CD4-positive, alpha-beta T cell (primary cell): ENCODE measurements at regions not wholly inside any gene's neighbourhood (a gene's known extent, or its start where the extent isn't known, plus 50 kb on each side); places are given as distances from the start of the nearest gene placed in this dataset.

Experiments used
- ATAC-seq: fragments of 200-7000 bp; cut with Tn5 transposase; one replicate; pipeline ENCODE4 v1.10.0; 2022; ENCODE audit warnings: mild to moderate bottlenecking; ENCODE audit not compliant: poor library complexity
- CTCF ChIA-PET: fragments of 350-600 bp; sonication (Branson Sonifier 250); formaldehyde crosslinking; loops from one replicate; lab custom pipeline; 2021; ENCODE audit warnings: antibody characterized with exemption, inconsistent platforms; lab: Charles Lee
- POLR2A ChIA-PET: fragments of 350-600 bp; sonication (Branson Sonifier 250); formaldehyde crosslinking; loops from one replicate; lab custom pipeline; 2021; ENCODE audit warnings: antibody characterized with exemption, inconsistent platforms; lab: Charles Lee
- DNase-seq, 14 experiments: peaks; one replicate each; pipeline ENCODE4 v3.0.0-alpha.2; 2013 to 2020; ENCODE audit warnings: mixed read lengths in 2 of 14
- H3K27ac ChIP-seq, 2 donors: one replicate each; pipeline versions ENCODE4 v1.5.1 to v1.7.0; 2013; ENCODE audit warnings: low read length in 2 of 2, low read depth in 1 of 2, mild to moderate bottlenecking in 1 of 2
- H3K27me3 ChIP-seq, 2 experiments: 1 replicate in 1 of 2; 2 replicates in 1 of 2; pipeline versions ENCODE4 v1.6.1 to v1.7.0; 2013; ENCODE audit warnings: low read length in 2 of 2, control low read depth in 1 of 2, mild to moderate bottlenecking in 1 of 2, moderate library complexity in 1 of 2; ENCODE audit not compliant: insufficient read depth in 2 of 2, control insufficient read depth in 1 of 2
- H3K36me3 ChIP-seq: one replicate; pipeline ENCODE4 v1.6.1; 2013; ENCODE audit warnings: low read length, control low read depth; ENCODE audit not compliant: insufficient read depth
- H3K4me1 ChIP-seq: one replicate; pipeline ENCODE4 v1.6.1; 2013; ENCODE audit warnings: low read length, control low read depth; ENCODE audit not compliant: insufficient read depth
- H3K4me3 ChIP-seq: one replicate; pipeline ENCODE4 v1.5.1; 2013; ENCODE audit warnings: mild to moderate bottlenecking, low read length, moderate library complexity
- H3K9me3 ChIP-seq, 2 experiments: 1 replicate in 1 of 2; 2 replicates in 1 of 2; pipeline versions ENCODE4 v1.6.1 to v1.7.0; 2013; ENCODE audit warnings: low read length in 2 of 2, mild to moderate bottlenecking in 2 of 2, control low read depth in 1 of 2, moderate library complexity in 1 of 2; ENCODE audit not compliant: control insufficient read depth in 1 of 2, insufficient read depth in 1 of 2
- H3K27ac Mint-ChIP-seq: one replicate; pipeline ENCODE4 v1.8.0; 2020; ENCODE audit warnings: mixed read lengths
- H3K27me3 Mint-ChIP-seq: one replicate; pipeline ENCODE4 v1.8.0; 2021; ENCODE audit warnings: mixed read lengths
- H3K36me3 Mint-ChIP-seq: one replicate; pipeline ENCODE4 v1.8.0; 2021; ENCODE audit warnings: low read depth, mixed read lengths
- H3K4me1 Mint-ChIP-seq: one replicate; pipeline ENCODE4 v1.8.0; 2021; ENCODE audit warnings: low read depth, mixed read lengths
- H3K4me3 Mint-ChIP-seq: one replicate; pipeline ENCODE4 v1.8.0; 2020; ENCODE audit warnings: mild to moderate bottlenecking, mixed read lengths
- H3K9me3 Mint-ChIP-seq: one replicate; pipeline ENCODE4 v1.8.0; 2020; ENCODE audit warnings: mixed read lengths
- CTCF ChIP-seq: fragments of 200-600 bp; IDR thresholded peaks from one replicate; pipeline ENCODE4 v1.8.0; 2022; ENCODE audit warnings: antibody characterized with exemption, mild to moderate bottlenecking
- intact Hi-C, 2 experiments: fragments of 100-400 bp; cut with DNase I in 1 of 2; cut with micrococcal nuclease in 1 of 2; formaldehyde crosslinking; loops; one replicate each; pipeline versions ENCODE4 v1.15.1 to v1.9.0; 2023 to 2025; cut with DNase I, micrococcal nuclease

- Mint-ChIP-seq H3K36me3 (no peaks in the 10 kb centered on the region), H3K27ac (no peak overlapping the region), H3K4me1 (no peaks in the 10 kb centered on the region), H3K4me3 (no peak overlapping the region), H3K9me3 (no peaks in the 10 kb centered on the region), H3K27me3 (no peaks in the 10 kb centered on the region)
- CTCF ChIA-PET, result no interaction called here
- no peaks in the 10 kb centered on the region for H3K36me3 ChIP-seq
- no peak for TF ChIP-seq CTCF
- no peaks in the 10 kb centered on the region for H3K27me3 ChIP-seq
- H3K4me3 ChIP-seq, result no peak overlapping the region
- no peaks in the 10 kb centered on the region for H3K4me1 ChIP-seq
- no peak for ATAC-seq
- DNase-seq, result no peak
- intact Hi-C loops, result no loop called here
- H3K27ac ChIP-seq, result no peak overlapping the region
- no peaks in the 10 kb centered on the region for H3K9me3 ChIP-seq
- POLR2A ChIA-PET, result no interaction called here
Measured at GRCh38 chr3:115401851-115402501, 221.3 kb upstream of the GAP43 start.

GRCh38 chr3:115402651-115403050 lies 220.7 kb upstream of the GAP43 start:
- POLR2A ChIA-PET, result no interaction called here
- Histone ChIP-seq H3K36me3 (no peaks in the 10 kb centered on the region), H3K9me3 (no peaks in the 10 kb centered on the region), H3K27me3 (no peaks in the 10 kb centered on the region), H3K4me1 (no peaks in the 10 kb centered on the region), H3K27ac (no peak overlapping the region), H3K4me3 (no peak overlapping the region)
- Mint-ChIP-seq H3K9me3 (no peaks in the 10 kb centered on the region), H3K36me3 (no peaks in the 10 kb centered on the region), H3K27ac (no peak overlapping the region), H3K27me3 (no peaks in the 10 kb centered on the region), H3K4me1 (no peaks in the 10 kb centered on the region), H3K4me3 (no peak overlapping the region)
- TF ChIP-seq CTCF, result no peak
- DNase-seq (no peak), ATAC-seq (no peak)
- intact Hi-C loops, result no loop called here
- CTCF ChIA-PET, result interaction anchor here (0.6 kb wide), 1 partner anchor 1581 kb away, joined by 4 read pairs; no protein-coding TSS in a partner anchor

GRCh38 chr3:115403786-115404185 lies 219.5 kb upstream of the GAP43 start:
- H3K4me1 Mint-ChIP-seq, result no peaks in the 10 kb centered on the region
- Histone ChIP-seq H3K36me3 (no peaks in the 10 kb centered on the region), H3K9me3 (no peaks in the 10 kb centered on the region), H3K4me1 (no peaks in the 10 kb centered on the region), H3K27ac (no peak overlapping the region), H3K27me3 (no peaks in the 10 kb centered on the region), H3K4me3 (no peak overlapping the region)
- H3K36me3 Mint-ChIP-seq, result no peaks in the 10 kb centered on the region
- CTCF ChIA-PET, result no interaction called here
- H3K9me3 Mint-ChIP-seq, result no peaks in the 10 kb centered on the region
- no peak for TF ChIP-seq CTCF
- DNase-seq (no peak), ATAC-seq (no peak)
- H3K27ac Mint-ChIP-seq, result no peak overlapping the region
- no peaks in the 10 kb centered on the region for H3K27me3 Mint-ChIP-seq
- intact Hi-C loops, result no loop called here
- POLR2A ChIA-PET, result no interaction called here
- H3K4me3 Mint-ChIP-seq, result no peak overlapping the region
